MM.1S (cell line): ENCODE measurements at regions not wholly inside any gene's neighbourhood (a gene's known extent, or its start where the extent isn't known, plus 50 kb on each side); places are given as distances from the start of the nearest gene placed in this dataset.

Experiments
- CTCF ChIP-seq: fragments of 300-600 bp; sonication (generic); IDR thresholded peaks from 2 replicates; pipeline ENCODE4 v1.5.1; 2016; ENCODE audit warnings: antibody characterized with exemption, low read length, mixed read lengths
- EZH2 ChIP-seq: fragments of 300-600 bp; sonication (generic); optimal IDR thresholded peaks from 2 replicates; pipeline ENCODE3; 2017; ENCODE audit warnings: low read depth, mild to moderate bottlenecking, antibody characterized with exemption, low read length, mixed read lengths

GRCh38 chr1:96259399-96259798 lies 462.2 kb upstream of the PTBP2 start:
- TF ChIP-seq EZH2 (no peak), CTCF (no peak)
